ENCODE measurements at regions not wholly inside any gene's neighbourhood (a gene's known extent, or its start where the extent isn't known, plus 50 kb on each side); places are given as distances from the start of the nearest gene placed in this dataset.

GRCh38 chr15:70504988-70505387 lies 258.4 kb downstream of the UACA start:
- TF ChIP-seq CTCF (IDR thresholded peaks at IDR 0.05) (no peak), POLR2A (IDR thresholded peaks at IDR 0.05) (no peak), POLR2AphosphoS5 (IDR thresholded peaks at IDR 0.05) (no peak)

All from prostate gland (tissue), 2 donors.